ENCODE measurements at regions not wholly inside any gene's neighbourhood (a gene's known extent, or its start where the extent isn't known, plus 50 kb on each side); places are given as distances from the start of the nearest gene placed in this dataset.
"Not testable (repeated sequence)": the region's sequence is repeated elsewhere in the genome, so short reads cannot be mapped to it uniquely, and the experiment has no call there.

GRCh38 chr4:72686390-72686789 is 117.4 kb upstream of the ADAMTS3 start:
- TF ChIP-seq CTCF (conservative IDR thresholded peaks at IDR 0.05); EZH2 (IDR thresholded peaks at IDR 0.05; ENCODE audit: low read depth): not testable (repeated sequence)
